Heart left ventricle (tissue), 16 donors: ENCODE measurements at regions not wholly inside any gene's neighbourhood (a gene's known extent, or its start where the extent isn't known, plus 50 kb on each side); places are given as distances from the start of the nearest gene placed in this dataset.

Source experiments
- ATAC-seq, 4 donors: fragments of 200-7000 bp; cut with Tn5 transposase; one replicate each; pipeline ENCODE4 v1.9.1; 2020 to 2022; ENCODE audit warnings: moderate library complexity in 4 of 4, mild to moderate bottlenecking in 3 of 4, moderate number of reproducible peaks in 1 of 4
- DNase-seq, 5 donors: peaks; one replicate each; pipeline ENCODE4 v3.0.0-alpha.2; 2020
- H3K27ac ChIP-seq, 12 donors: fragments of 200-600 bp; sonication (generic) in 4 of 12; one replicate each; pipeline versions ENCODE4 v1.5.0 to v1.8.0; 2016 to 2022; ENCODE audit warnings: mild to moderate bottlenecking in 2 of 12
- H3K27me3 ChIP-seq, 9 donors: fragments of 200-600 bp; sonication (generic) in 2 of 9; one replicate each; pipeline versions ENCODE4 v1.5.1 to v1.8.0; 2016 to 2022; ENCODE audit warnings: mild to moderate bottlenecking in 3 of 9
- H3K36me3 ChIP-seq, 9 donors: fragments of 200-600 bp; sonication (generic) in 2 of 9; one replicate each; pipeline versions ENCODE4 v1.5.0 to v1.8.0; 2018 to 2022; ENCODE audit warnings: mild to moderate bottlenecking in 2 of 9
- H3K4me1 ChIP-seq, 12 donors: fragments of 200-600 bp; sonication (generic) in 4 of 12; one replicate each; pipeline versions ENCODE4 v1.5.0 to v1.8.0; 2016 to 2022; ENCODE audit warnings: mild to moderate bottlenecking in 3 of 12
- H3K4me3 ChIP-seq, 12 donors: fragments of 200-600 bp; sonication (generic) in 4 of 12; one replicate each; pipeline versions ENCODE4 v1.5.0 to v1.8.0; 2017 to 2022; ENCODE audit warnings: mild to moderate bottlenecking in 9 of 12, moderate library complexity in 4 of 12
- H3K9me3 ChIP-seq, 12 donors: fragments of 200-600 bp; sonication (generic) in 4 of 12; one replicate each; pipeline versions ENCODE4 v1.5.0 to v1.8.0; 2016 to 2022; ENCODE audit warnings: mild to moderate bottlenecking in 1 of 12
- POLR2A ChIP-seq, 2 donors: fragments of 450-650 bp; IDR thresholded peaks; one replicate each; pipeline ENCODE4 v1.6.1; 2017; ENCODE audit warnings: antibody characterized with exemption in 2 of 2, mild to moderate bottlenecking in 2 of 2, moderate library complexity in 2 of 2
- WGBS, 4 donors: extraction: QIAGEN DNeasy Blood & Tissue Kit in 2 of 4; methylation state at CpG; one replicate each; pipeline versions ENCODE4 v1.1.5 to v1.1.7; 2013 to 2018; 5-methylcytosine and 5-hydroxymethylcytosine counted together
- intact Hi-C, 10 donors: fragments of 100-400 bp; cut with DNase I; formaldehyde crosslinking; loops; one replicate each; pipeline versions ENCODE4 v1.11.1 to v1.14.2; 2022
- TF ChIP-seq, protein P1 (sequence below), 12 donors: fragments of 200-600 bp; sonication (generic) in 4 of 12; IDR thresholded peaks; one replicate each; pipeline versions ENCODE4 v1.5.0 to v1.8.0; 2018 to 2022; ENCODE audit warnings: antibody characterized with exemption in 12 of 12, mild to moderate bottlenecking in 5 of 12
- donor health status: ischemic (EF 13 %, LVEDD 7.1; RV severe dilation, severe dysfunction).
- donor health status: healthy with polysubstance abuse.
- donor health status: DM: no; HTN: yes; CAD: no.
- donor health status: DM: no; HTN: no; CAD: no.
- donor health status: ischemic (EF 25% LVEDD 6.9; RV normal size, moderate dysfunction).
- donor health status: ischemic (EF 25% LVEDD 5.7; RV mildly dilated, moderate dysfunction).
- donor health status: healthy.
- donor health status: DM: yes; HTN: yes; CAD: no.
- donor health status: ischemic (EF 35%, LVEDD 5.7; RV mildly dilated, moderate dysfunction).
- donor health status: nonischemic (EF 11% LVEDD 7.7; RV severe dilation, severe dysfunction).
- donor health status: DM: yes; HTN: yes; CAD: no.
- donor health status: PGD.
- donor health status: ischemic (EF 29% LVEDD 5.4; RV normal size, mild dysfunction).
- donor health status: nonischemic (EF 23%, LVEDD 6.1; RV moderate dilation, normal function).

DNA sequence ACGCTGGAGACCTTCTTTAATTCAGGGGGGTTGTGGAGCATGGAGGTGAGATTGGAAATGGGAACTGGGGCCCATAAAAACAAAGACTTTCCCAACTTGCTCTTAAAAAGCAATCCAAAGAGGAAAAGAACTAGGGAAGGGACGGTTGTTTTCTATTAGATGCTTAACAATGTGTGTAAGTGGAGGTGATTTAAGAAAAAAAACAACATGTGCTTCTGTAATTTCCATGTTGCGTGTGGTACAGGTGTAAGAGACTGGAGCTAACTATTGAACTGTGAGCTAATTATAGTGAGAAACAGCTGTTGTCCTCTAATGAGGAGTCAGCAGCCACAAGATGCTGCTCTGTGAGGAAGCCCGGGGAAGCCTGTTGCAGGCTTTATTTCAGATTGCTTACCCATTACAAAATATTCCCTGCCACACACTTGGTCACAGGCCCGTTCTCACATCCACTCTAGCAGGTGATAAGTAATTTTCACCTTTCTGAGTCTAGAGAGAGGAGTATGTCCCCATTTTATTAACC is 280.6 kb upstream of the PARD3B start:
- ATAC-seq (peak in 1 of 4 donors; percentile 27), DNase-seq (no peak)
- no peak overlapping the region for H3K27ac ChIP-seq
- no peaks in the 10 kb centered on the region for H3K36me3 ChIP-seq
- peaks cover 0 to 16% (median 6%) of the 10 kb centered on the region in 12 donors for H3K4me1 ChIP-seq
- H3K27me3 ChIP-seq, result peaks cover 0 to 3% (median 0%) of the 10 kb centered on the region in 9 donors
- WGBS, 4 donors, result 64 to 68% (median 67%) methylated on average over 5 of the region's 5 CpGs
- no peak for TF ChIP-seq POLR2A (IDR thresholded peaks at IDR 0.05)
- TF ChIP-seq, protein P1, sequence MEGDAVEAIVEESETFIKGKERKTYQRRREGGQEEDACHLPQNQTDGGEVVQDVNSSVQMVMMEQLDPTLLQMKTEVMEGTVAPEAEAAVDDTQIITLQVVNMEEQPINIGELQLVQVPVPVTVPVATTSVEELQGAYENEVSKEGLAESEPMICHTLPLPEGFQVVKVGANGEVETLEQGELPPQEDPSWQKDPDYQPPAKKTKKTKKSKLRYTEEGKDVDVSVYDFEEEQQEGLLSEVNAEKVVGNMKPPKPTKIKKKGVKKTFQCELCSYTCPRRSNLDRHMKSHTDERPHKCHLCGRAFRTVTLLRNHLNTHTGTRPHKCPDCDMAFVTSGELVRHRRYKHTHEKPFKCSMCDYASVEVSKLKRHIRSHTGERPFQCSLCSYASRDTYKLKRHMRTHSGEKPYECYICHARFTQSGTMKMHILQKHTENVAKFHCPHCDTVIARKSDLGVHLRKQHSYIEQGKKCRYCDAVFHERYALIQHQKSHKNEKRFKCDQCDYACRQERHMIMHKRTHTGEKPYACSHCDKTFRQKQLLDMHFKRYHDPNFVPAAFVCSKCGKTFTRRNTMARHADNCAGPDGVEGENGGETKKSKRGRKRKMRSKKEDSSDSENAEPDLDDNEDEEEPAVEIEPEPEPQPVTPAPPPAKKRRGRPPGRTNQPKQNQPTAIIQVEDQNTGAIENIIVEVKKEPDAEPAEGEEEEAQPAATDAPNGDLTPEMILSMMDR (IDR thresholded peaks at IDR 0.05), result no peak
- H3K9me3 ChIP-seq, result no peaks in the 10 kb centered on the region
- H3K4me3 ChIP-seq, result no peak overlapping the region
- intact Hi-C loops, result loop anchor here in 7 of 10 donors (5.0 to 10.0 kb wide), 7 partner anchors 58 to 1660 kb away; partner anchors contain the start of gene NRP2 (in 2 of the 7)

DNA sequence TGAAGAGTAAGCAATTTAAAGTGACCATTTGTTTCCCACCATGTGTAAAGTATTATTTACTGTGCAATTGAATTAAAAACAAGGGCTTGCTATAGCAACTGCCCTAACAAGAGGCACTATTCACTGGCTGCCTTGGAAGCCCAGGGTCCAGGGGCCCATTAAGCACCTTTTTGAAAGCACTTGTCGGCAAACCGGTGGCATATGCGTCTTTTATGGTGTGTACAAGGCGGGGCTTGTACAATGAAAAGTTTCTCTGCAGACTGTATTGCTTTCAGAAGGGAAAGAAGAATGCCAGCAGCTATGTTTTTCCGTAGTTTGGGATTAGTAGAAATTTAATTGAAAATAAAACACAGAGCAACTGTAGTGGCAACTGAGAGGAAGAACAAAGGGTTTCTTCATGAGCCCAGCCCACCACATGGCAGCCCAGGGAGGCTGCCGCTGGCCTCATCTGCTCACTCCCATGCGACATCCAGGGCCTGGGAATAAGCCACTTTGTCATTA is 279.5 kb upstream of the PARD3B start:
- Histone ChIP-seq H3K27me3 (peaks cover 0 to 3% (median 0%) of the 10 kb centered on the region in 9 donors), H3K36me3 (no peaks in the 10 kb centered on the region), H3K27ac (no peak overlapping the region), H3K4me3 (no peak overlapping the region), H3K4me1 (peaks cover 0 to 10% (median 1%) of the 10 kb centered on the region in 12 donors), H3K9me3 (peaks cover 0 to 8% (median 0%) of the 10 kb centered on the region in 12 donors)
- intact Hi-C loops, result loop anchor here in 4 of 10 donors (10.0 kb wide), 3 partner anchors 429 to 1659 kb away; partner anchors contain the start of gene NRP2 (in 1 of the 4)
- no peak for ATAC-seq
- no peak for TF ChIP-seq POLR2A (IDR thresholded peaks at IDR 0.05)
- TF ChIP-seq, protein P1 (IDR thresholded peaks at IDR 0.05), result no peak
- 88 to 97% (median 92%) methylated on average over 7 of the region's 7 CpGs for whole genome bisulfite sequencing, 4 donors
- no peak for DNase-seq

DNA sequence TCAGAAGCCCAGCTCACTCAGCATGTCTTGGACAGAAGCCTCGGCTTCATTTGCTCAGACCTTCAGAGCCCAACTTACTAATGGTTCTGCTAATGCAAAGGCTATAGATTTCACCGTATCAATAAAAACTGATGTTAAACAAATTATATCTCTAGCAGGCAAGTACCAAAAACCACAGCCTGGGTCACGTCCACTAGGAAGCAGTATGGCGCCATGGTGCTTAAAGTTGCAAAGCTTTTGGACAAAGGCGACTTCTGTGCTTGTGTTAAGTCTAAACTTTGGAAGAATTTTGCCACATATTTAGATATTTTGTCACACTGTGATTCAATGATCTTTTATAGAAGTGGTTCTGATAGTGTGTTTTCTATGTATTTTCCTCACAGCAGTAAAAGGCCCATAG is 276.8 kb upstream of the PARD3B start:
- no peak for ATAC-seq
- intact Hi-C loops, result loop anchor here in 4 of 10 donors (10.0 kb wide), 3 partner anchors 426 to 1656 kb away; partner anchors contain the start of gene NRP2 (in 1 of the 4)
- DNase-seq, result no peak
- Histone ChIP-seq H3K27ac (no peak overlapping the region), H3K27me3 (no peaks in the 10 kb centered on the region), H3K36me3 (no peaks in the 10 kb centered on the region), H3K4me3 (no peak overlapping the region), H3K4me1 (peaks cover 0 to 10% (median 0%) of the 10 kb centered on the region in 12 donors), H3K9me3 (peaks cover 0 to 16% (median 0%) of the 10 kb centered on the region in 12 donors)
- TF ChIP-seq POLR2A (IDR thresholded peaks at IDR 0.05), result no peak
- TF ChIP-seq, protein P1 (IDR thresholded peaks at IDR 0.05), result no peak
- WGBS, 4 donors, result 90 to 96% (median 94%) methylated on average over 5 of the region's 5 CpGs

- 71 to 83% (median 75%) methylated on average over 3 of the region's 3 CpGs for WGBS, 4 donors
- TF ChIP-seq POLR2A (IDR thresholded peaks at IDR 0.05), result no peak
- TF ChIP-seq, protein P1 (IDR thresholded peaks at IDR 0.05), result no peak
- intact Hi-C loops, result loop anchor here in 4 of 10 donors (10.0 kb wide), 3 partner anchors 426 to 1656 kb away; partner anchors contain the start of gene NRP2 (in 1 of the 4)
- ATAC-seq (no peak), DNase-seq (no peak)
- Histone ChIP-seq H3K36me3 (no peaks in the 10 kb centered on the region), H3K27ac (no peak overlapping the region), H3K4me1 (peaks cover 0 to 10% (median 0%) of the 10 kb centered on the region in 12 donors), H3K27me3 (no peaks in the 10 kb centered on the region), H3K9me3 (peaks cover 0 to 16% (median 0%) of the 10 kb centered on the region in 12 donors), H3K4me3 (no peak overlapping the region)
Observed at GRCh38 chr2:204268971-204269370, 276.3 kb upstream of the PARD3B start.
